GM21786 (cell line): ENCODE measurements at regions not wholly inside any gene's neighbourhood (a gene's known extent, or its start where the extent isn't known, plus 50 kb on each side); places are given as distances from the start of the nearest gene placed in this dataset.
"Not testable (repeated sequence)": the region's sequence is repeated elsewhere in the genome, so short reads cannot be mapped to it uniquely, and the experiment has no call there.

Experiments used
- ATAC-seq: cut with Tn5 transposase; IDR thresholded peaks from one replicate; pipeline ENCODE4 v1.9.1; 2021; ENCODE audit not compliant: unreplicated experiment

DNA sequence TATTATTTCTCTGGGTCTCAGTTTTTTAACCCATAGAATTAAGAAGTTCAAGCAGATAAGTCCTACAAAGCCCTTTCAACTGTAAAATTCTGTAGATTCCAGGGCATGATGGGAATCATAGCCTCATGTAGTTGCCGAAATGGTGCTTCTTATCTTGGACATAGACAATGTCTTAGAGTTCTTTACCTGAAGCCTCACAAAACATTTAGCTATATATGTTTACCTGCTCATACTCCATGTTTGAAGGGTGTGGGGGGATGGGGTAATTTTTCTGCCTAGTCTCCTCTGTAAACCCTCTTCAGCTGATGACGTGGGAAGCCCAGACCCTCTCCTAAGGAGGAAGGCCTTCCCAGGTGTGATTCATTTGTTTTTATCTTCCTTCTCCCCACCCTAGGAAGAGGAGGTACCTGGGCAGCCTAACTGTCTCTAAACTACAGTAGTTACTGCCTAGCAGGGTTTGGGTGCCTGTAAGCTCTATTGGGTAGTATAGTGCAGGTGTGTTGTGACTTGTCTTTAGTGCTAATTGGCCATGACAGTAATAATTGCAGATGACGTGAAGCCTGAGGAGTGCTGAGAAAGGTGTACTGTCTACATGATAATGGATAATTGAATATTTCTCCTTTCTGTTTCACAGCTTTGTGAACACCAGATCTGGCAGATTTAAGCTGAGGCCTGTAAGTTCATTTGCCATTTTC, 230.8 kb downstream of the TFAP2B start:
- ATAC-seq = no peak

DNA sequence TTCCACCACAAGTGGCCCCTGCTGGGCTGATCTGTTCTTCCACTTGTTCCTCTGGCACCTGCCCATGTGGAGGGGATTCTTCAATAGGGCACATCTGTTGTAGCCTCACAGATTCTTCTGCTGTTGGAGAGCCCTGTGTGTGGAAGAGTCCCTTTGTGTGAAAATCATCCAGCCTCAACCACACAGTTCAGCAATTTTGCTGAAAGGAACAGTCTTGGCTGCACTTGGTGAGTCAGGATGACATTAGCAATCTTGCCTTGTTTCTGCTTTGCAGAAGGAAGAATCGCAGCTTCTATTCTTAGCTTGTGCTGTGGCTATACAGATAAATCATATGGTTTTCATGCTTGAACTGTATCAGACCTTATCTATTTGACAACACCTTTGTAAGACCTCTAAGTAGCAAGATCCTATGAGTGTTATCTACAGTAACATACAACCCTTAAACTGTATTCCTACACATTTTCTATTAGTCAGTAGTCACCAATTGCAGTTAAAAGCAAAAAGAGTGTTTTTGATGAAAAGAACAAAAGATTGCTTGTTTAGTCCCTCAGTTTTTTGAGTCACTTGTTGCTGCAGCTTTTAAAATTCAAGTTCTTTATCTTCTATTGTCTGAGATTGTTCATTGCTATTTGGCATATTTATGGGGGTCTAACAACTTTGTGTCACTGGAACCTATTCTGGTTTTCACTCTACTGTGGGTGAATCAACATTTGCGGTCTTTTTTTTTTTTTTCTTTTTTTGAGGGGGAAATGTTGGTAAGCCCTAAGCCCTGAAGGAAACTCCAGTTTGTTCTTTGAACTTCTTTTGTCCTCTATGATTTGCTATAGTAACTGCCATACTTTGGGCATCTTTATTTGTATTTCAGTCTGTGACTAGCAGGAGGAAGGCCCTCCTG, 231.6 kb downstream of the TFAP2B start:
- ATAC-seq = no peak

DNA sequence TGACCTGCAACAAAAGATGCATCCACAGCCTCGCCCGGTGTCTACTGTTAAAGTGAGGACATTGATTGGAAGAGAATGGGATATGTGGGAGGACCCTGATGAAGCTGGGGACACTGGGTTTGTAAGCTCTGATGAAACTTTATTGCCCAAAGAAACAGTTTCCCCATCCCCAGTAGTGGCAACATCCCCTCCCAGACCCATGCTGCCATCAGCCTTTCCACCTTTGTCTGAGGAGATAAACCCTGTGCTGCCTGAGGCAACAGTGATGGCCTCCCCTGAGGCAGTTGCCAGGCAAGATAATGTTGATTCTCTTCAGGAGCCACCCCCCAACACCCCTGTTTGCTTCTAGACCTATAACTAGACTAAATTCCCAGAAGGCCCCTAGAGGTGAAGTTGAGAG, 234.0 kb downstream of the TFAP2B start:
- not testable (repeated sequence) for ATAC-seq

- not testable (repeated sequence) for ATAC-seq
Observed at GRCh38 chr6:51055316-51055715, 236.6 kb downstream of the TFAP2B start.

DNA sequence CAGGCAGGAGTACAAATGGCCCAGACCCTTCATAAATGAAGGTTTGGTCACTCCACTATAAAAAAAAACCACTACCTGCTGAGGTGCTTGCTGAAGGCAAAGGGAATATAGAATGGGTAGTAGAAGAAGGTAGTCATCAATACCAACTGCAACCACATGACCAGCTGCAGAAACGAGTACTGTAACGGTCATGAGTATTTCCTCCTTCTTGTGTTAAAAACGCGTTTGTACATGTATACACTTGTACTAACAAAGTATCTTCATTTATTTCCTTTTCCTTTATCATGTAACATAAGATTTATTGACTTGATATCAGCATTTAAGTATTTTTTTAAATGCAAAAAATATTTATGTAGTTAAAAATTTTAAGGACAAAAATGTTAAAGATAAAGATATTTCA, 238.6 kb downstream of the TFAP2B start:
- ATAC-seq = no peak

DNA sequence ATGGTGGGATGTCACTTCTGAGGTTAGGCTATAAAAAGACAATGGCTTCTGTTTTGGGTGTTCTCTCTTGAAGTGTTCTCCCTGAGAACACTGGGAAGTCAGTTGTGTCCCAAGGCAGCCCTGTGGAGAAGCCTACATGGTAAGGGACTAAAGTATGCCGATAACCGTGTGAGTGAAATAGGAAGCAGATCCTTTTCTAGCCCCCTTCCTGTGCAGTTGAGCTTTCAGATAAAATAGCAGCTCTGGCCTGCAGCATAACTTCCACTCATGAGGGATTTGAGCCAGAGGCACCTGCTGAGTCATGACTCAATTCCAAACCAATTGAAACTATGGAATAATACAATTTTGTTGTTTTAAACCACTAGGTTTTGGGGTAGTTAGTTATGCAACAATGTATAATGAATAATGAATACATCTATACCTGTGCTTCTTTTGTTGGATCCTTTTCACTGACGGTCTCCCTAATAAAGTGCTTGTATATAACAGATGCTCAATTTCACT, 241.6 kb downstream of the TFAP2B start:
- ATAC-seq = no peak

GRCh38 chr6:51062166-51062722, 243.6 kb downstream of the TFAP2B start:
- no peak for ATAC-seq

DNA sequence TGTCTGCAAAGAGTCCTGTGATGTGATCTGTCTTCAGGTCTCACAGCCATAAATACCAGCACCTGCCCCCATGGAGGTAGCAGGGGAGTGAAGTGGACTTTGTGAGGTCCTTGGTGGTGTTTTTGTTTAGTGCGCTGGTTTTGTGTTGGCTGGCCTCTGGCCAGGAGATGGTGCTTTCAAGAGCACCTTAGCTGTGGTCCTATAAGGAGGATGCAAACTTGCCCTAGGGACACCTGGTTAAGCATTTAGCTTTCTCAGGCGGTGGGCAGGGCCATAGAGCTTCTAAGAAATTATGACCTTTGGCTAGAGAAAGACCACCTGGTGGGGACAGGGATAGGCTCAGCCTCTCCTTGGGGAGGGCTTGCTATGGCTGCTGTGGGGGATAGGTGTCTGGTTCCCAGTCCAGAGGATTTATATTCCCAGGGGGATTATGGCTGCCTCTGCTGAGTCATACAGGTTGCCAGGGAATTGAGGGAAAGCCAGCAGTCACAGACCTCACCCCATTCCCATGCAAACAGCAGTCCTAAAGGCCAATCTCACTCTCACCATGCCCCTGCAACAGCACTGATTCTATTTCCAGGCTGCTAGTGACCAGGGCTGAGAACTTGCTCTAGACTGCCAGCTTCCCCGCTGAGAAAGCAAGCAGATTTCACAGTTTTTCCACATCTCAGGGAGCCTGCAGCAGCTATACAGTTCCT, 259.3 kb downstream of the TFAP2B start:
- ATAC-seq = no peak

GRCh38 chr6:51090343-51090742, 271.7 kb downstream of the TFAP2B start:
- no peak for ATAC-seq

GRCh38 chr6:51093871-51094270, 275.2 kb downstream of the TFAP2B start:
- no peak for ATAC-seq

- no peak for ATAC-seq
Observed at GRCh38 chr6:51094271-51094670, 275.6 kb downstream of the TFAP2B start.

DNA sequence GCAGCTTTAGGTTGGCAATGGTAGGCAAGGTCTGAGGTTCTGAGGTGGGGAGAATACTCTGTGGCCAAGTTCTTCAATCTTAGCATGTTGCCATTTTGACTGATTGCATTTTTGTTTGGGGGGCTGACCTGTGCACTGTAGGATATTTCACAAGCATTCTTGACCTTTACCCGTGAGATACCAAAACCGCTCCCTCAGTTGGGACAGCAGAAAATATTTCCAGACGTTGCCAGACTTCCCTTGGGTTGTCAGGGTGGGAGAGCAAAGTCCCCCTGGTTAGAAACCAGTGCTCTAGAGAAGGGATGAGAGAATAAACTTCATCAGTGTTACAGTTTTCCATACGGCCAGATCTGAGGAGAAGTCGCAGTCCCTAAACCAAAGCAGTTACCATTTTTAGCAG, 279.6 kb downstream of the TFAP2B start:
- ATAC-seq = no peak

- no peak for ATAC-seq
Observed at GRCh38 chr6:51098791-51099190, 280.1 kb downstream of the TFAP2B start.

DNA sequence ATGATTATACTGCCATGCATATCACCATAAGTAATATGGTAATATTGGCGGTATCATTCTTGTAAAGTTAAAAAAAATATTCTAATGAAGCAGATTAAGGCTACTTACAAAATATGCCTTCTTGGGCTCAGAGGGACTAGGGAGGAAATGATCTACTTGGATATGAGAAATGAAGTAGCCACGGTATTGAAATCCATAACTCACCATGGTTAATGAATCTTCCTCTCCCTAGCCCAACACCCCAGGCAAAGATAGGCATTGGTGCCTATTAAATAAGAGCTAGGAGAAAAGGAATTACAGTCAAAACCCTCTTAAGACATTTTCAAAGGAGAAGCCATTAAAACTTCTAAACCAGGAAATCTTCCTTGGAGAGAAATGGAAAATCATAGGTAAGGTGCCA, 280.5 kb downstream of the TFAP2B start:
- no peak for ATAC-seq

DNA sequence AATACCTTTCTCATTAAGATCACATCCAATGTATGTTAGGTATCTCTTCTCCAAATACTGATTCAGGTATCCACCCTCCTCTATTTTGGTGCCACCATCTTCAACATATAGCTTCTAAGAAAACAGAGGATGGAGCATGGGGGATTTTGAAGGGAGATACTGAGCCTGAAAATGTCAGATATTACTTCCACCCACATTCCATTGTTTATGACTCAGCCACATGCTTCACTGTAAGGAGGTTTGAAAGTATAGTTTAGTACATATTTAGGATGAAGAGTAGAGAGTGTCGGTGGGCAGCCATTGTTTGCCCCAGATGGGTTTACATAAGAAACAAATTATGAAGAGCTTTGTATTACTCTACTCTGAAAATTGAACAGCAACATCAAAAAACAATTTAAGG, 286.7 kb downstream of the TFAP2B start:
- ATAC-seq = no peak

DNA sequence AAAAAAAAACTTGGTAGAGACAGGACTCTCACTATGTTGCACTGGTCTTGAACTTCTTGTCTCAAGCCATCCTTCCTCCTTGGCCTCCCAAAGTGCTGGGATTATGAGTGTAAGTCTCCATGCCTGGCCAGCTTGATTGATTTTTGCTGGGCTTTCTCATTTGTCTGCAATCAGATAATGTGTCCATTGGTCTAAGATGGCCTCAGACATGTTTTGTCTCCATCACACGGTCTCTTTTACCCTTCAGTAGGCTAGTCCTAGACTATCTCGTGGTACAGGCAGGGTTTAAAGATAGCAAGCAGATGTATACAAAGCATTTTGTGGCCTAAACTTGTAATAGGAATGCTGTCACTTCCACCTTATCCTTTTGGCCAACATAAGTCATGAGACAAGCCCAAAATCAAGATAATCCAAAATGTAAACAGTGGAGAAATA, 289.1 kb downstream of the TFAP2B start:
- no peak for ATAC-seq

- no peak for ATAC-seq
Observed at GRCh38 chr6:51108563-51109234, 290.0 kb downstream of the TFAP2B start.

DNA sequence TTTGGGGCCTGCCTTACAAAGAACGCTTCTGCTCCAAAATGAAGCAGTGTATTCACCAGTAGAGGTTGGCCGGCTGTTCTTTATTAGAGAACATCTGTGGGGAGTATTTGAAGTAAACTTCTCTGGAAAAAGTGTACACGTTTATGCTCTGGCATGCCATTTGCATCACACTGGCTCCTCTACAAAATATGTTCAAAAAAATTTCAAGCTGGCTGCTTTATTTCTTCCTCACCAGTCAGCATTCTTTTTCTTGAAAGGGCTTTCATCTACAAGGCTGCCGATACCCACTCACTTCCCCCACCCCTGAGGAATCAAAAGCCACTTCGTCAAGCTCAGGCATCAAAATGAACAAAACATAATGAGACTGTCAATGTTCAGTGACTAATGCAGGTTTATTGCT, 294.1 kb downstream of the TFAP2B start:
- ATAC-seq = no peak

GRCh38 chr6:51116723-51117122, 298.1 kb downstream of the TFAP2B start:
- no peak for ATAC-seq

- no peak for ATAC-seq
Observed at GRCh38 chr6:51118792-51119191, 300.1 kb downstream of the TFAP2B start.

DNA sequence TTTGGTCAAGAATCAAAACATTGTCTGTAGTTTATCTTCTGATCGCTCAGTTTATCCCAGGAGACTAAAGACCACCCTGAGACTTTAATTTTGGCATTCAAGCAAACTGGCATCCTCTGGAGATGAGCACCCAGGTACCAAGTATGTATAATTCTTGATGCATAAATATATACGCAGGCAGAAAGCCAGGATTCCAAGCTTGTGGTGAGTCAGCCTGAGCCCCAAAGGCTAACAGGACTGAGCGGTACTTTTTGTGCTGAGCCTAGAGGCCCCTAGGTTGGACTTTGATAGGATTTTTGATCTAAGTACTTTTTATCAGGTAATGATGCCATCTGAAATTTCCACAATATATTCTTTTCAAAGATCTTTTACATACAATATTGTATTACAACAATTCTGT, 301.3 kb downstream of the TFAP2B start:
- ATAC-seq = no peak
